ENCODE measurements at regions not wholly inside any gene's neighbourhood (a gene's known extent, or its start where the extent isn't known, plus 50 kb on each side); places are given as distances from the start of the nearest gene placed in this dataset.

DNA sequence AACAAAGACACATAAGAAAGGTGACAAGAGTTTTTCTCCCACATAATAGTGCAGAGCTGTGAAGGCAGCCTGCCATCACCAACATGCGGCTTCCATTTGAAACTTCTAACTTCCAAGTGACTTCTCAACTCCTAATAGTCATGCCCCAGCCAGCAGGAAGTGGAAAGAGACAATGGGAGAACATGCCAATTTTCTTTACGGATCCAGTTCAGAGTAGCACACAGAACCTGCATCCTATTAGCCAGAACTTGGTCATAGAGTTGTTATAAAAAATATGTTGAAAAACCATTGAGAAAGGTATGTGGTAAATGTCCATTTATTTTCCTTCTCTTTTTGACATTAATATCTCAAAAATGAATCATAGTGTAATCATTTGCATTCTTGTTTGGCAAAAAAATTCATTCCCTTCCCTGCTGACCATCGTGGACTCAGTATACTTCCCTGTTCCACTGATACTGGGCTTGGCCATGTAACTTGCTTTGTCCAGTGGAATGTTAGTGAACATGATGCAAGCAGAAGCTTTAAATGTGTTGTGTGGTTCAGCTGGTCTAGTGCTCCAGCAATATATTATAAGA lies 197.4 kb downstream of the SEC16B start:
- TF ChIP-seq, protein P1, sequence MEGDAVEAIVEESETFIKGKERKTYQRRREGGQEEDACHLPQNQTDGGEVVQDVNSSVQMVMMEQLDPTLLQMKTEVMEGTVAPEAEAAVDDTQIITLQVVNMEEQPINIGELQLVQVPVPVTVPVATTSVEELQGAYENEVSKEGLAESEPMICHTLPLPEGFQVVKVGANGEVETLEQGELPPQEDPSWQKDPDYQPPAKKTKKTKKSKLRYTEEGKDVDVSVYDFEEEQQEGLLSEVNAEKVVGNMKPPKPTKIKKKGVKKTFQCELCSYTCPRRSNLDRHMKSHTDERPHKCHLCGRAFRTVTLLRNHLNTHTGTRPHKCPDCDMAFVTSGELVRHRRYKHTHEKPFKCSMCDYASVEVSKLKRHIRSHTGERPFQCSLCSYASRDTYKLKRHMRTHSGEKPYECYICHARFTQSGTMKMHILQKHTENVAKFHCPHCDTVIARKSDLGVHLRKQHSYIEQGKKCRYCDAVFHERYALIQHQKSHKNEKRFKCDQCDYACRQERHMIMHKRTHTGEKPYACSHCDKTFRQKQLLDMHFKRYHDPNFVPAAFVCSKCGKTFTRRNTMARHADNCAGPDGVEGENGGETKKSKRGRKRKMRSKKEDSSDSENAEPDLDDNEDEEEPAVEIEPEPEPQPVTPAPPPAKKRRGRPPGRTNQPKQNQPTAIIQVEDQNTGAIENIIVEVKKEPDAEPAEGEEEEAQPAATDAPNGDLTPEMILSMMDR (conservative IDR thresholded peaks at IDR 0.05 in 1 of 2, IDR thresholded peaks at IDR 0.05 in 1 of 2; ENCODE audit: low read depth in 1 of 2, low read length in 2 of 2): no peak
- no peak for TF ChIP-seq EZH2 (IDR thresholded peaks at IDR 0.05; ENCODE audit: low read length, missing control alignments)
